Activated T-cell treated with anti-CD3 and anti-CD28 coated beads, Interleukin-2, amount 50 U/mL, for 48 hours (primary cell): ENCODE measurements at regions not wholly inside any gene's neighbourhood (a gene's known extent, or its start where the extent isn't known, plus 50 kb on each side); places are given as distances from the start of the nearest gene placed in this dataset.

ENCODE experiments used
- DNase-seq, 2 experiments: peaks; one replicate each; pipeline ENCODE4 v3.0.0-alpha.2; 2020

GRCh38 chr6:115717062-115717461, 343.6 kb downstream of the FRK start:
- no peak for DNase-seq

GRCh38 chr6:115712291-115712961, 348.3 kb downstream of the FRK start:
- no peak for DNase-seq

GRCh38 chr6:115708850-115709249, 351.8 kb downstream of the FRK start:
- no peak for DNase-seq

GRCh38 chr6:115706981-115707380, 353.7 kb downstream of the FRK start:
- no peak for DNase-seq

- DNase-seq: no peak
Observed at GRCh38 chr6:115706324-115706723, 354.4 kb downstream of the FRK start.

- DNase-seq: no peak
Observed at GRCh38 chr6:115704028-115704427, 356.7 kb downstream of the FRK start.

- no peak for DNase-seq
Observed at GRCh38 chr6:115691433-115691832, 369.3 kb downstream of the FRK start.

- DNase-seq: no peak
Observed at GRCh38 chr6:115690854-115691253, 369.8 kb downstream of the FRK start.

GRCh38 chr6:115681978-115682775, 378.5 kb downstream of the FRK start:
- DNase-seq: no peak

- no peak for DNase-seq
Observed at GRCh38 chr6:115680621-115681020, 380.1 kb downstream of the FRK start.

GRCh38 chr6:115677198-115677597, 383.5 kb downstream of the FRK start:
- DNase-seq: no peak

- DNase-seq: no peak
Observed at GRCh38 chr6:115675443-115675842, 385.2 kb downstream of the FRK start.

GRCh38 chr6:115668781-115669180, 391.9 kb downstream of the FRK start:
- no peak for DNase-seq

GRCh38 chr6:115668211-115668610, 392.5 kb downstream of the FRK start:
- DNase-seq: no peak

- DNase-seq: no peak
Observed at GRCh38 chr6:115667478-115668026, 393.1 kb downstream of the FRK start.

- no peak for DNase-seq
Observed at GRCh38 chr6:115666997-115667396, 393.7 kb downstream of the FRK start.

GRCh38 chr6:115665310-115665709, 395.4 kb downstream of the FRK start:
- DNase-seq: no peak

GRCh38 chr6:115663681-115664080, 397.0 kb downstream of the FRK start:
- no peak for DNase-seq

- DNase-seq: no peak
Observed at GRCh38 chr6:115643762-115644161, 416.9 kb downstream of the FRK start.

GRCh38 chr6:115634887-115635286, 425.8 kb downstream of the FRK start:
- no peak for DNase-seq

GRCh38 chr6:115634131-115634530, 426.6 kb downstream of the FRK start:
- no peak for DNase-seq

GRCh38 chr6:115631028-115631427, 429.7 kb downstream of the FRK start:
- no peak for DNase-seq

GRCh38 chr6:115630424-115631024, 430.2 kb downstream of the FRK start:
- DNase-seq: no peak

GRCh38 chr6:115629415-115629814, 431.3 kb downstream of the FRK start:
- no peak for DNase-seq
